Endometrial microvascular endothelial cells (primary cell): ENCODE measurements at regions not wholly inside any gene's neighbourhood (a gene's known extent, or its start where the extent isn't known, plus 50 kb on each side); places are given as distances from the start of the nearest gene placed in this dataset.

Experiments used
- in situ Hi-C: cut with HindIII; loops from 2 replicates; pipeline ENCODE4 v1.10.0; 2017; ENCODE audit warnings: low sequenced_read_pairs, low pct_unique_long_range_greater_than_20kb; ENCODE audit errors: inconsistent ontology term

GRCh38 chr1:222373831-222374602, 173.9 kb downstream of the HHIPL2 start:
- in situ Hi-C loops, result no loop called here

GRCh38 chr1:222373216-222373615, 174.7 kb downstream of the HHIPL2 start:
- in situ Hi-C loops, result no loop called here

- in situ Hi-C loops, result no loop called here
Measured at GRCh38 chr1:222372221-222372620, 175.7 kb downstream of the HHIPL2 start.

GRCh38 chr1:222370913-222371675, 176.8 kb downstream of the HHIPL2 start:
- in situ Hi-C loops, result no loop called here

GRCh38 chr1:222370081-222370912, 177.6 kb downstream of the HHIPL2 start:
- in situ Hi-C loops, result no loop called here

- in situ Hi-C loops, result no loop called here
Measured at GRCh38 chr1:222369148-222369547, 178.8 kb downstream of the HHIPL2 start.

- in situ Hi-C loops, result no loop called here
Measured at GRCh38 chr1:222358100-222358499, 189.8 kb downstream of the HHIPL2 start.

- in situ Hi-C loops, result no loop called here
Measured at GRCh38 chr1:222357252-222357651, 190.7 kb downstream of the HHIPL2 start.

- in situ Hi-C loops, result no loop called here
Measured at GRCh38 chr1:222347627-222348026, 200.3 kb downstream of the HHIPL2 start.

- in situ Hi-C loops, result no loop called here
Measured at GRCh38 chr1:222346955-222347354, 200.9 kb downstream of the HHIPL2 start.

- in situ Hi-C loops, result no loop called here
Measured at GRCh38 chr1:222339376-222339947, 208.4 kb downstream of the HHIPL2 start.

- in situ Hi-C loops, result no loop called here
Measured at GRCh38 chr1:222335586-222335985, 212.3 kb downstream of the HHIPL2 start.

- in situ Hi-C loops, result no loop called here
Measured at GRCh38 chr1:222334026-222334680, 213.8 kb downstream of the HHIPL2 start.

GRCh38 chr1:222331765-222332164, 216.1 kb downstream of the HHIPL2 start:
- in situ Hi-C loops, result no loop called here

GRCh38 chr1:222331340-222331739, 216.6 kb downstream of the HHIPL2 start:
- in situ Hi-C loops, result no loop called here

- in situ Hi-C loops, result no loop called here
Measured at GRCh38 chr1:222329493-222330045, 218.3 kb downstream of the HHIPL2 start.

- in situ Hi-C loops, result no loop called here
Measured at GRCh38 chr1:222326710-222327036, 221.2 kb downstream of the HHIPL2 start.

- in situ Hi-C loops, result no loop called here
Measured at GRCh38 chr1:222326006-222326709, 221.7 kb downstream of the HHIPL2 start.
